Astrocyte of the cerebellum (primary cell): ENCODE measurements at regions not wholly inside any gene's neighbourhood (a gene's known extent, or its start where the extent isn't known, plus 50 kb on each side); places are given as distances from the start of the nearest gene placed in this dataset.

ENCODE experiments used
- DNase-seq: peaks from one replicate; pipeline ENCODE4 v3.0.0-alpha.2; 2011; ENCODE audit warnings: low read depth
- H3K4me3 ChIP-seq: 2 replicates; pipeline ENCODE4 v1.5.1; 2011; ENCODE audit warnings: mild to moderate bottlenecking, low read depth, low read length, moderate library complexity
- in situ Hi-C: cut with HindIII; loops from 2 replicates; pipeline ENCODE4 v1.10.0; 2017; ENCODE audit warnings: low sequenced_read_pairs
- TF ChIP-seq, protein P1 (sequence below): IDR thresholded peaks from 2 replicates; pipeline ENCODE4 v1.5.1; 2012; ENCODE audit warnings: low read length, low read depth, moderate library complexity, mild to moderate bottlenecking; ENCODE audit errors: missing control alignments

DNA sequence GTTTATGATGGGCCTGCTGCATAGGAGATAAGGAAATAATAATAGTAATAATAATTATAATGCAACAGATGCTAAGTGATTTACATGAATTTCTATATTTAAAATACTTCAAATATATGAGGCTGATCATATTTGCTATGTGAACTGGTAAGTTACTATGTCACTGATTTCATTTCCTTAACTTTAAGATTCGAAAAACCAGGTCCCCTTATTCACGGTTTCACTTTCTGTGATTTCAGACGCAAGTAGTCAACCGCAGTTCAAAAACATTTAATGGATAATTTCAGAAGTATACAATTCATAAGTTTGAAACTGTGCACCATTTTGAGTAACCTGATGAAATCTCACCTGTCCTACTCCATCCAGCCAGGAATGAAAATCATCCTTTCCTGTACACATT, 1697.1 kb upstream of the LRRTM1 start:
- DNase-seq: no peak
- no peak overlapping the region for H3K4me3 ChIP-seq
- in situ Hi-C loops: no loop called here
- TF ChIP-seq, protein P1, sequence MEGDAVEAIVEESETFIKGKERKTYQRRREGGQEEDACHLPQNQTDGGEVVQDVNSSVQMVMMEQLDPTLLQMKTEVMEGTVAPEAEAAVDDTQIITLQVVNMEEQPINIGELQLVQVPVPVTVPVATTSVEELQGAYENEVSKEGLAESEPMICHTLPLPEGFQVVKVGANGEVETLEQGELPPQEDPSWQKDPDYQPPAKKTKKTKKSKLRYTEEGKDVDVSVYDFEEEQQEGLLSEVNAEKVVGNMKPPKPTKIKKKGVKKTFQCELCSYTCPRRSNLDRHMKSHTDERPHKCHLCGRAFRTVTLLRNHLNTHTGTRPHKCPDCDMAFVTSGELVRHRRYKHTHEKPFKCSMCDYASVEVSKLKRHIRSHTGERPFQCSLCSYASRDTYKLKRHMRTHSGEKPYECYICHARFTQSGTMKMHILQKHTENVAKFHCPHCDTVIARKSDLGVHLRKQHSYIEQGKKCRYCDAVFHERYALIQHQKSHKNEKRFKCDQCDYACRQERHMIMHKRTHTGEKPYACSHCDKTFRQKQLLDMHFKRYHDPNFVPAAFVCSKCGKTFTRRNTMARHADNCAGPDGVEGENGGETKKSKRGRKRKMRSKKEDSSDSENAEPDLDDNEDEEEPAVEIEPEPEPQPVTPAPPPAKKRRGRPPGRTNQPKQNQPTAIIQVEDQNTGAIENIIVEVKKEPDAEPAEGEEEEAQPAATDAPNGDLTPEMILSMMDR: no peak

DNA sequence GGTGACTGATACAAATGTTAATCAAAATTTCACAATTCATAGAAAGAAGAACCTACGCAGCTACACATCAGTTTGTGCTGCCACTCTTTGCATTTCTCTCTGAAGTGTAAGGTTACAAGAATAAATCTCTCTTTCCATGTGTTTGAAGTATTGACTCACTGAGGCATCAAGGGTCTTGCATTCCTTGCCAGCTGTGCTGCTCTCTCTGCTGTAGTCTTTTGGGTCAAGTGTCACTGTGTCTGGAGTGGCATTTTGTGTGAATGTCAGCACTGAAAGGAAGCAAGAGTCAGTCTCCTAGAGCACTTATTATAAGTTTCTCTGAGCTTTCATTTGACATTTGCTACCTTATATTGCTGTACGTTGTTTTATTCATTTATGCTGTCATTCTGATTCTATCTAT, 1696.1 kb upstream of the LRRTM1 start:
- DNase-seq: no peak
- TF ChIP-seq, protein P1: no peak
- in situ Hi-C loops: no loop called here
- no peak overlapping the region for H3K4me3 ChIP-seq

DNA sequence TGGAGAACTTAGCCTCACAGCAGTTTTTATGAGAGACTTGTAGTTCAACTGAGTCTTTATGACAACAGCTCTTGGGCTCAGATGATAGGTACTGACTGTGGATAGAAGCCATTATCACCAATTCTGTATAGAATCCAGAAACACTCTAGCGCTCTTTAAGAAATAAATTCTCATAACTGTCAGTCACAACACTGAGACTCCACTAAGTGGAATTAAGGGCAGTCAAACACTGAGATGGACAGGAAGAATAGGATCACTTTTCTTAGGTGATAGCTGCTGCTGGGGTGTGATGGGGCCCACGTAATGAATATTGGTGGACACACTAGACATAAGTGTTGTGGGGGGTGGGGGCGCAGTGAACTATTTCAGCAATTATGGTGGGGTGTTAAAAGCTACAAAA, 1691.8 kb upstream of the LRRTM1 start:
- H3K4me3 ChIP-seq: no peak overlapping the region
- in situ Hi-C loops: no loop called here
- TF ChIP-seq, protein P1: no peak
- DNase-seq: no peak

DNA sequence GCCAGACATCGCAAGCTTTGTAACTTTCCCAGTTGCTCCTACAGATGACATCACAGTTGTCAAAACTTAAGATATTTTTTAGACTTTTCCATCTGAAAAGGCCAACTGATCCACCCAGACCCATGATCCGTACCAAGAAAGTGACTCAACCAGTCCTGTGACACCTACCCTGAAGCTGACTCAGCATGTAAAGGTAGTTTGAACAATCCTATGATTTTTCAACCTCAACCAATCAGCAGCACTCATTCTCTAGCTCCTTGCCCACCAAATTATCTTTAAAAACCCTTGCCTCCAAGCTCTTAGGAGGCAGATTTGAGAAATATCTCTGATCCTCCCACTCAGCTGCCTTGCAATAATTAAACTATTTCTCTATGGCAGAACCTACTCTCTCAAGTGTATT, 1686.7 kb upstream of the LRRTM1 start:
- DNase-seq: no peak
- TF ChIP-seq, protein P1: no peak
- in situ Hi-C loops: no loop called here
- H3K4me3 ChIP-seq: no peak overlapping the region

DNA sequence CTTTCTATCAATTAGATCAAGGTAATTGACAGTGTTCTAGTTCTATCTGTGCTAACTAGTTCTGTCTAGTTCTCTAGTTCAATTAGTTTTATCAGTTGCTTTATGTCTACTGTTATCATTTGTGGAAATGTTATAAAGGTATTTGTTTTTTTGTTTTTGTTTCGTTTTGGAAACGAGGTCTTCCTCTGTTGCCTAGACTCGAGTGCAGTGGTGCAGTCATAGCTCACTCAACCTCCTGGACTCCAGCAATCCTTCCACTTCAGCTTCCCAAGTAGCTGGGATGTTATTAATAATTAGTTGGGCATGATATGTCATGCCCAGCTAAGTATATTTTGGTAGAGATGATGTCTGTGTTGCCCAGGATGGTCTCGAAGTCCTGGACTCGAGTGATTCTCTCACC, 1682.8 kb upstream of the LRRTM1 start:
- H3K4me3 ChIP-seq: no peak overlapping the region
- in situ Hi-C loops: no loop called here
- TF ChIP-seq, protein P1: no peak
- DNase-seq: no peak

DNA sequence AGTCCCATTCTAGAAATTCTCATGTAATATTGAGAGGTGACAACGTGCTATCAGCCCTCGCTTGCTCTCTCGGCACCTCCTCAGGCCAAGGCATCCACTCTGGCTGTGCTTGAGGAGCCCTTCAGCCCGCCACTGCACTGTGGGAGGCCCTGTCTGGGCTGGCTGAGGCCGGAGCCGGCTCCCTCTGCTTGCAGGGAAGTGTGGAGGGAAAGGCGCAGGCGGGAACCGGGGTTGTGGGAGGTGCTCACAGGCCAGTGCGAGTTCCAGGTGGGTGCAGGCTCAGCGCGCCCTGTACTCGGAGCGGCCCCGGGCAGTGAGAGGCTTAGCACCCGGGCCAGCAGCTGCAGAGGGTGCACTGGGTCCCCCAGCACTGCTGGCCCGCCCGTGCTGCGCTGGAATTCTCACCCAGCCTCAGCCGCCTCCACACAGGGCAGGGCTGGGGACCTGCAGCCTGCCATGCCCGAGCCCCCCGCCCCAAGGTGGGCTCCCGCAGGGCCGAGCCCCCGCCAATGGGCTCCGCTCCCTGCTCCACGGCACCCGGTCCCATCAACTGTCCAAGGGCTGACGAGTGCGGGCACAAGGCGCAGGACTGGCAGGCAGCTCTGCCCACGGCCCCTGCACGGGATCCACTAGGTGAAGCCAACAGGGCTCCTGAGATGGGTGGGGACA, 1680.6 kb upstream of the LRRTM1 start:
- no peak overlapping the region for H3K4me3 ChIP-seq
- in situ Hi-C loops: no loop called here
- DNase-seq: no peak
- TF ChIP-seq, protein P1: no peak

DNA sequence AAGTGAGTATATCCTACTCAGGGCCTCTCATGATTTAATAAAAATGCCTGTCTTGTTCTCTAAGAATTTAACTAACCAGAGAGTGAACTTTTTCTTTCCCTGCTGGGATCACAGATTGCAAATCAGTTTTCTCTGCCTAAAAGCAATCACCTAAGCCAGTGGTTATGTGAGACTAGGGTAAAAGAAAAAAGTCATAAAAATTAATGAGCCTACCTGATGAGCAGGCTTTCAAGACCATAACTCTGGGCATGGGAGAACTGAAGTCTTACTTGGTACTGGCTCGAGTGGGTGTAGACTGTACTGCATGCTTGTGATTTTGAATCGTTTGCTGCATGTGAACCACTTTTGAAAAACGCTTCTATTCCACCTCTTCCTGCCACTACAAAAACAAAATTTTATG, 1677.0 kb upstream of the LRRTM1 start:
- TF ChIP-seq, protein P1: no peak
- H3K4me3 ChIP-seq: no peak overlapping the region
- in situ Hi-C loops: no loop called here
- no peak for DNase-seq
